Activated T-helper 1 cell treated with anti-CD3 and anti-CD28 coated beads, Interleukin-2, amount 50 U/mL, for 16 hours (primary cell): ENCODE measurements at regions not wholly inside any gene's neighbourhood (a gene's known extent, or its start where the extent isn't known, plus 50 kb on each side); places are given as distances from the start of the nearest gene placed in this dataset.

Experiments
- DNase-seq, 2 donors: peaks; one replicate each; pipeline ENCODE4 v3.0.0-alpha.2; 2020; ENCODE audit warnings: low read depth in 1 of 2, low spot score in 1 of 2

GRCh38 chr2:2561346-2562095, 230.4 kb upstream of the MYT1L start:
- no peak for DNase-seq

- no peak for DNase-seq
Observed at GRCh38 chr2:2560374-2561015, 229.4 kb upstream of the MYT1L start.

GRCh38 chr2:2558476-2558875, 227.4 kb upstream of the MYT1L start:
- no peak for DNase-seq

- DNase-seq = no peak
Observed at GRCh38 chr2:2557475-2557874, 226.4 kb upstream of the MYT1L start.

GRCh38 chr2:2550856-2551255, 219.8 kb upstream of the MYT1L start:
- no peak for DNase-seq

- DNase-seq = no peak
Observed at GRCh38 chr2:2547911-2548310, 216.8 kb upstream of the MYT1L start.

- DNase-seq = no peak
Observed at GRCh38 chr2:2547451-2547850, 216.4 kb upstream of the MYT1L start.

- DNase-seq = no peak
Observed at GRCh38 chr2:2546046-2546445, 215.0 kb upstream of the MYT1L start.

GRCh38 chr2:2542966-2543611, 212.0 kb upstream of the MYT1L start:
- no peak for DNase-seq

GRCh38 chr2:2542316-2542715, 211.2 kb upstream of the MYT1L start:
- no peak for DNase-seq

- no peak for DNase-seq
Observed at GRCh38 chr2:2540406-2540805, 209.3 kb upstream of the MYT1L start.

GRCh38 chr2:2536416-2537056, 205.5 kb upstream of the MYT1L start:
- DNase-seq = no peak

- DNase-seq = no peak
Observed at GRCh38 chr2:2530334-2530733, 199.3 kb upstream of the MYT1L start.

GRCh38 chr2:2528846-2529245, 197.8 kb upstream of the MYT1L start:
- DNase-seq = no peak

- DNase-seq = no peak
Observed at GRCh38 chr2:2527148-2527547, 196.1 kb upstream of the MYT1L start.

- no peak for DNase-seq
Observed at GRCh38 chr2:2524348-2524941, 193.4 kb upstream of the MYT1L start.

- DNase-seq = no peak
Observed at GRCh38 chr2:2523461-2524347, 192.6 kb upstream of the MYT1L start.

GRCh38 chr2:2520401-2520811, 189.3 kb upstream of the MYT1L start:
- no peak for DNase-seq

- no peak for DNase-seq
Observed at GRCh38 chr2:2519381-2519780, 188.3 kb upstream of the MYT1L start.

- DNase-seq = no peak
Observed at GRCh38 chr2:2517399-2517798, 186.3 kb upstream of the MYT1L start.

GRCh38 chr2:2516386-2516785, 185.3 kb upstream of the MYT1L start:
- DNase-seq = no peak
